Spleen (tissue), 11 donors: ENCODE measurements at regions not wholly inside any gene's neighbourhood (a gene's known extent, or its start where the extent isn't known, plus 50 kb on each side); places are given as distances from the start of the nearest gene placed in this dataset.

Experiments used
- DNase-seq: peaks from one replicate; pipeline ENCODE4 v3.0.0-alpha.2; 2020
- H3K27ac ChIP-seq, 8 donors: fragments of 200-600 bp; sonication (generic) in 7 of 8; 1 replicate in 4 of 8; 2 replicates in 4 of 8; pipeline versions ENCODE4 v1.5.0 to v1.8.0; 2016 to 2021; ENCODE audit warnings: inconsistent platforms in 4 of 8, mild to moderate bottlenecking in 4 of 8, moderate library complexity in 1 of 8
- H3K27me3 ChIP-seq, 7 donors: fragments of 200-600 bp; sonication (generic) in 6 of 7; replicated peaks in 1 of 7; 1 replicate in 4 of 7; 2 replicates in 3 of 7; pipeline versions ENCODE4 v1.5.0 to v1.8.0; 2016 to 2021; ENCODE audit warnings: inconsistent platforms in 3 of 7, mild to moderate bottlenecking in 1 of 7
- H3K36me3 ChIP-seq, 6 donors: fragments of 200-600 bp; sonication (generic) in 5 of 6; 1 replicate in 4 of 6; 2 replicates in 2 of 6; pipeline versions ENCODE4 v1.5.0 to v1.8.0; 2016 to 2021; ENCODE audit warnings: inconsistent platforms in 2 of 6
- H3K4me1 ChIP-seq, 6 donors: fragments of 200-600 bp; sonication (generic) in 5 of 6; 1 replicate in 3 of 6; 2 replicates in 3 of 6; pipeline versions ENCODE4 v1.5.0 to v1.8.0; 2016 to 2021; ENCODE audit warnings: inconsistent platforms in 3 of 6
- H3K4me3 ChIP-seq, 8 donors: fragments of 200-600 bp; sonication (generic) in 7 of 8; 1 replicate in 4 of 8; 2 replicates in 4 of 8; pipeline versions ENCODE4 v1.5.0 to v1.8.0; 2016 to 2021; ENCODE audit warnings: inconsistent platforms in 4 of 8, mild to moderate bottlenecking in 4 of 8, moderate library complexity in 2 of 8
- H3K9me3 ChIP-seq, 8 donors: fragments of 200-600 bp; sonication (generic) in 7 of 8; 1 replicate in 4 of 8; 2 replicates in 4 of 8; pipeline versions ENCODE4 v1.5.0 to v1.8.0; 2016 to 2021; ENCODE audit warnings: inconsistent platforms in 4 of 8
- CTCF ChIP-seq, 11 experiments: fragments of 200-600 bp in 7 of 11; fragments of 450-650 bp in 4 of 11; sonication (generic) in 4 of 11; IDR thresholded peaks in 8 of 11; conservative IDR thresholded peaks in 3 of 11; 1 replicate in 7 of 11; 2 replicates in 4 of 11; pipeline versions ENCODE4 v1.4.0 to v1.8.0; 2016 to 2021; ENCODE audit warnings: antibody characterized with exemption in 11 of 11, inconsistent platforms in 4 of 11, mild to moderate bottlenecking in 1 of 11
- POLR2A ChIP-seq, 3 donors: fragments of 450-650 bp; IDR thresholded peaks; one replicate each; pipeline ENCODE4 v1.5.1; 2017; ENCODE audit warnings: antibody characterized with exemption in 3 of 3, mild to moderate bottlenecking in 1 of 3
- POLR2AphosphoS5 ChIP-seq, 3 donors: sonication (generic); formaldehyde crosslinking; IDR thresholded peaks; one replicate each; pipeline ENCODE4 v1.5.1; 2017; ENCODE audit warnings: antibody characterized with exemption in 3 of 3
- WGBS, 5 donors: extraction: QIAGEN DNeasy Blood & Tissue Kit in 3 of 5; methylation state at CpG; one replicate each; pipeline versions ENCODE4 v1.1.5 to v1.1.7; 2013 to 2018; 5-methylcytosine and 5-hydroxymethylcytosine counted together
- intact Hi-C: fragments of 100-400 bp; cut with DNase I; formaldehyde crosslinking; loops from one replicate; pipeline ENCODE4 v1.15.0; 2023; ENCODE audit warnings: low total_unique reads
- donor health status: healthy with polysubstance abuse.
- donor health status: DM: no; HTN: no; CAD: no; lungs with moderate emphysema.
- donor health status: DM: no; HTN: no; CAD: no.
- donor health status: Bipolar disorder and iron deficiency.
- donor health status: healthy.
- donor health status: DM: no; HTN: no; CAD: no.
- donor health status: DM: yes; HTN: yes; CAD: no.

DNA sequence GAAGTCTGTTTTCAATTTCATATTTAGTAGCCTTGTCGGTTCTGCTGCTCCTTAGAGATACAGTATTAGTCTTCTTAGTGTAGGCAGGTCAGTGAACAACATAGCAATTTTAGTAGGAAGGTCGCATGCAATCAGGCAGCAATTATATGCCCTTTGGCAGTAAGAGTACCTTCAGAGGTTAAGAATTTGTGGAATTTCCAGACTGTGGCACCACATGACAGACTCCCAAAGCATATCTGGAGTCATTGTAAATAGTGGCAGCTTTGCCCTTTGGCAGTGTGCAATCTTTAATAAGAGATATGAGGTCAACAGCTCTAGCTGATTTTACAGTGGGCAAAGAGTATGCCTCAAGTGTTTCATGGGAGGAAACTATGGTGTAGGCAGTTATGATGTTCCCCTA is 1532.5 kb upstream of the CADM2 start:
- no peak for DNase-seq

DNA sequence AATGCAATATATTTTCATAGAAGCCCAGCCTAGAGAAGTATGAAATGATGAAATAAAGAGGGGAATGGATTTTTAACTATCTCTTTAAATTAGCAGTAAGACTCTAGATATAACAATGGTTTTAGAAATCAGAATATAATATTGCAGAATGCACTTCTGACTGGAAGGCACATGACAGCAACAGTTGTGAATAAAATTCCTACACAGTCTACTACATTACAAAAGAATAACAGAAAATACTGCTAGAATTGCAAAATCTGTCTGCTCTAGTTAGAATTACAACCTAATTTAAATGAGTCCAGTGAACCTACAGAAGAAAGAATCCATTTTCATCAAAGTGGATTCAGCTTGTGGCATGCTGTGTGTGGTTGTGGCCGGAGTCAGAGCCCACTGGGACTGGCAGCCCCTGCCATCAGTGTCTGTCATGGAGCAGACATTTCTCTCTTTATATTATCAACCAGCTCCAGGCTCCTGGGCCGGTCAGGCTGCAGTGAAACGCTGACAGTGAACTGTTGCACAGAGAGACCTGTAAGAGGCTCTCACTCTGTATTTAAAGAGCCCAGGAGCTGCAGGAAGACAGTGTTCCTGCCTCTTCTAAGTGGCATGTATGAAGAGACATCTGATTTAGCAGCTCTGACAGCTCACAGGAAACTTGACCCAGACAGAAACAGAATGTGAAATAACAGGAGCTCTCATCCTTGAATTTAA is 1523.8 kb upstream of the CADM2 start:
- WGBS, 5 donors = 32 to 61% (median 42%) methylated on average over 3 of the region's 3 CpGs
- H3K27me3 ChIP-seq = no peaks in the 10 kb centered on the region
- H3K9me3 ChIP-seq = peaks cover 0 to 4% (median 0%) of the 10 kb centered on the region in 8 donors
- no peaks in the 10 kb centered on the region for H3K4me1 ChIP-seq
- H3K27ac ChIP-seq = no peak overlapping the region
- intact Hi-C loops = no loop called here
- no peak for DNase-seq
- H3K36me3 ChIP-seq = no peaks in the 10 kb centered on the region
- TF ChIP-seq POLR2AphosphoS5 (IDR thresholded peaks at IDR 0.05) (no peak), POLR2A (IDR thresholded peaks at IDR 0.05) (no peak), CTCF (IDR thresholded peaks at IDR 0.05 in 8 of 11, conservative IDR thresholded peaks at IDR 0.05 in 3 of 11) (no peak)
- H3K4me3 ChIP-seq = no peak overlapping the region

More for the DNA sequence above, 1532.5 kb upstream of the CADM2 start:
- Histone ChIP-seq H3K27ac (no peak overlapping the region), H3K36me3 (no peaks in the 10 kb centered on the region), H3K4me3 (no peak overlapping the region), H3K4me1 (no peaks in the 10 kb centered on the region), H3K9me3 (peaks cover 0 to 6% (median 0%) of the 10 kb centered on the region in 8 donors), H3K27me3 (no peaks in the 10 kb centered on the region)
- 57 to 84% (median 77%) methylated on average over 2 of the region's 2 CpGs for WGBS, 5 donors
- intact Hi-C loops = no loop called here
- TF ChIP-seq CTCF (IDR thresholded peaks at IDR 0.05 in 8 of 11, conservative IDR thresholded peaks at IDR 0.05 in 3 of 11) (no peak), POLR2A (IDR thresholded peaks at IDR 0.05) (no peak), POLR2AphosphoS5 (IDR thresholded peaks at IDR 0.05) (no peak)

DNA sequence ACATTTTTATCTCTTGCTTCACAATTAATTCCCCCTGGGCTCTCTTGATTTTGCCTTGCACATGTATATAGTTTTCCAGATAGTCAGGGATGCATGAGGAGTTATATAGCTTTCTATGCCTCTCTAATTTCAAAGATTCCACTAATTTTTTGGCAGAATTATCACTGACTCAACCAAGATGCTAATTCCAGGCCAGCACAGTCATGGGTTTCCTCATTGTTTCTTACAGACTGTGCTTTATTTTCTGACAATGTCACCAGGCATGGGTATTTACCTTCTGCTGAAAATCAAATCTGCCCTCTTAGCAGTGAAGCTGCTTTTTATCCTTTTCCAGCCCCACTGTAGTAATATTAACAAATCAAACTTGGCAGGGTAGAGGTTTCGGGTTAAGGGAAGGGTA is 1520.6 kb upstream of the CADM2 start:
- 72 to 88% (median 79%) methylated on average over 1 of the region's 1 CpG for WGBS, 5 donors
- intact Hi-C loops = no loop called here
- Histone ChIP-seq H3K4me3 (no peak overlapping the region), H3K4me1 (no peaks in the 10 kb centered on the region), H3K27ac (no peak overlapping the region), H3K9me3 (peaks cover 0 to 20% (median 2%) of the 10 kb centered on the region in 8 donors), H3K36me3 (no peaks in the 10 kb centered on the region), H3K27me3 (no peaks in the 10 kb centered on the region)
- TF ChIP-seq CTCF (IDR thresholded peaks at IDR 0.05 in 8 of 11, conservative IDR thresholded peaks at IDR 0.05 in 3 of 11) (no peak), POLR2A (IDR thresholded peaks at IDR 0.05) (no peak), POLR2AphosphoS5 (IDR thresholded peaks at IDR 0.05) (no peak)
- no peak for DNase-seq

DNA sequence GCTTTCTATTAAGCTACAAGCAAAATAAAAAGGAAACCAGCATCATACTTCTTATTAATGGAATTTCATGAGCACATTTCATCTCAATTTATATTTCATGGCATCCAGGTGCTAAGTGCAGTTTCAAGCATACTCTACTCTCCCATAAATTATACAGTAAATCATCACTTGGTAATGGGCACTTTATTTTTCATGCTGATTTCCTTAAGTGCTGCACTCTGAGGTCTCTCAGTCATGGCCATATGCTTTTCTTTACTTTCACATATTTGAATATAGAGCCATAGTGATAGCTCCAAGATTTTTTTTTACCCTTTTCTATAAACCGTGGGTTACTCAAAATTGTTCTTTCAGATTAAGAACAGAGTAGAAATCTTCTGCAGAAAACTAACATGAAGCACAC is 1505.7 kb upstream of the CADM2 start:
- WGBS, 5 donors = 48 to 73% (median 65%) methylated on average over 1 of the region's 1 CpG
- no peak overlapping the region for H3K4me3 ChIP-seq
- H3K27me3 ChIP-seq = no peaks in the 10 kb centered on the region
- no peak overlapping the region for H3K27ac ChIP-seq
- H3K9me3 ChIP-seq = peaks cover 0 to 3% (median 0%) of the 10 kb centered on the region in 8 donors
- DNase-seq = no peak
- H3K4me1 ChIP-seq = no peaks in the 10 kb centered on the region
- intact Hi-C loops = no loop called here
- no peak for TF ChIP-seq POLR2A (IDR thresholded peaks at IDR 0.05)
- TF ChIP-seq CTCF (IDR thresholded peaks at IDR 0.05 in 8 of 11, conservative IDR thresholded peaks at IDR 0.05 in 3 of 11) = no peak
- no peak for TF ChIP-seq POLR2AphosphoS5 (IDR thresholded peaks at IDR 0.05)
- no peaks in the 10 kb centered on the region for H3K36me3 ChIP-seq
